Activated CD4-positive, alpha-beta T cell treated with anti-CD3 and anti-CD28 coated beads, Interleukin-2, amount 50 U/mL, for 48 hours (primary cell): ENCODE measurements at regions not wholly inside any gene's neighbourhood (a gene's known extent, or its start where the extent isn't known, plus 50 kb on each side); places are given as distances from the start of the nearest gene placed in this dataset.

Experiments used
- DNase-seq, 2 experiments: peaks; one replicate each; pipeline ENCODE4 v3.0.0-alpha.2; 2020

GRCh38 chr3:193780810-193781478 is 187.9 kb downstream of the OPA1 start:
- peak; percentile 39 to 45 for DNase-seq

GRCh38 chr3:193782276-193782647 is 189.3 kb downstream of the OPA1 start:
- DNase-seq, result no peak

GRCh38 chr3:193782747-193783146 is 189.7 kb downstream of the OPA1 start:
- no peak for DNase-seq

- no peak for DNase-seq
Observed at GRCh38 chr3:193783166-193783896, 190.3 kb downstream of the OPA1 start.

GRCh38 chr3:193784822-193785221 is 191.8 kb downstream of the OPA1 start:
- no peak for DNase-seq

- DNase-seq, result no peak
Observed at GRCh38 chr3:193787496-193787870, 194.5 kb downstream of the OPA1 start.

- peak; percentile 3 to 21 for DNase-seq
Observed at GRCh38 chr3:193788189-193788991, 195.4 kb downstream of the OPA1 start.

- no peak for DNase-seq
Observed at GRCh38 chr3:193789455-193789854, 196.4 kb downstream of the OPA1 start.

- no peak for DNase-seq
Observed at GRCh38 chr3:193790086-193790990, 197.3 kb downstream of the OPA1 start.

- DNase-seq, result no peak
Observed at GRCh38 chr3:193791041-193792032, 198.3 kb downstream of the OPA1 start.

- no peak for DNase-seq
Observed at GRCh38 chr3:193793123-193793522, 200.1 kb downstream of the OPA1 start.

GRCh38 chr3:193794002-193794881 is 201.2 kb downstream of the OPA1 start:
- DNase-seq, result no peak

GRCh38 chr3:193795062-193795690 is 202.2 kb downstream of the OPA1 start:
- no peak for DNase-seq

- DNase-seq, result no peak
Observed at GRCh38 chr3:193796089-193796488, 203.1 kb downstream of the OPA1 start.

GRCh38 chr3:193797566-193797965 is 204.6 kb downstream of the OPA1 start:
- DNase-seq, result no peak

- DNase-seq, result no peak
Observed at GRCh38 chr3:193798051-193798450, 205.0 kb downstream of the OPA1 start.

- DNase-seq, result no peak
Observed at GRCh38 chr3:193800138-193801043, 207.4 kb downstream of the OPA1 start.

- DNase-seq, result no peak
Observed at GRCh38 chr3:193801097-193801496, 208.1 kb downstream of the OPA1 start.

GRCh38 chr3:193803288-193803687 is 210.3 kb downstream of the OPA1 start:
- DNase-seq, result no peak
